Activated naive CD4-positive, alpha-beta T cell treated with anti-CD3 and anti-CD28 coated beads for 36 hours (primary cell): ENCODE measurements at regions not wholly inside any gene's neighbourhood (a gene's known extent, or its start where the extent isn't known, plus 50 kb on each side); places are given as distances from the start of the nearest gene placed in this dataset.
"Not testable (repeated sequence)": the region's sequence is repeated elsewhere in the genome, so short reads cannot be mapped to it uniquely, and the experiment has no call there.

Experiments
- CTCF ChIA-PET: fragments of 350-600 bp; sonication (Branson Sonifier 250); formaldehyde crosslinking; loops from one replicate; lab custom pipeline; 2021; ENCODE audit warnings: antibody characterized with exemption; lab: Charles Lee
- DNase-seq: peaks from one replicate; pipeline ENCODE4 v3.0.0-alpha.2; 2020
- H3K27ac Mint-ChIP-seq: one replicate; pipeline ENCODE4 v1.8.0; 2021; ENCODE audit warnings: mild to moderate bottlenecking, mixed read lengths
- H3K27me3 Mint-ChIP-seq: one replicate; pipeline ENCODE4 v1.8.0; 2021; ENCODE audit warnings: low read depth, mixed read lengths
- H3K36me3 Mint-ChIP-seq: one replicate; pipeline ENCODE4 v1.8.0; 2021; ENCODE audit warnings: low read depth, mixed read lengths
- H3K4me1 Mint-ChIP-seq: one replicate; pipeline ENCODE4 v1.8.0; 2021; ENCODE audit warnings: low read depth, mixed read lengths
- H3K4me3 Mint-ChIP-seq: one replicate; pipeline ENCODE4 v1.8.0; 2021; ENCODE audit warnings: mild to moderate bottlenecking, moderate library complexity, mixed read lengths
- H3K9me3 Mint-ChIP-seq: one replicate; pipeline ENCODE4 v1.8.0; 2021; ENCODE audit warnings: mixed read lengths
- intact Hi-C: fragments of 100-400 bp; cut with micrococcal nuclease; formaldehyde crosslinking; loops from one replicate; pipeline ENCODE4 v1.15.1; 2023

DNA sequence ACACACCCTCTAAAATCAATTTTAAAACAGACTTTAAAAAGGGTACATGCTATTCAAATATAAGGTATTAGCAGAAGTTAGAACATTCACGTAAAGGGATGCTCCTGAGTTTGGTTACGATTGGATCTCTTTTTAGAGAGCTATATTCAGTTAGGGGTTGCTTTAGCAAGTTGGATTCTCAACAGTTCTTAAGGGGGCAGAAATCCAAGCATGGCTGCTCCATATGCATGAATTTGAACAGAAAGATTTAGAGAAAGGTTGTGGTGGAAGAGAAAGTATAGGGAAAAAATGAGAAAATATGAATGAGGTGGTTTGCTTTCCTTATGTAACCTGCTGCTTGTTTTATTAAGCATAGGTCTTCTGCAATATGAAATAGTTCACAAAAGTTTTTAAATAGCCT lies 855.1 kb downstream of the SORCS1 start:
- Mint-ChIP-seq H3K36me3 (no peaks in the 10 kb centered on the region), H3K4me1 (no peaks in the 10 kb centered on the region), H3K4me3 (no peak overlapping the region), H3K27ac (no peak overlapping the region), H3K27me3 (no peaks in the 10 kb centered on the region), H3K9me3 (peaks cover 6% of the 10 kb centered on the region)
- intact Hi-C loops, result no loop called here
- CTCF ChIA-PET, result no interaction called here
- no peak for DNase-seq

GRCh38 chr10:106308284-106308683 lies 856.2 kb downstream of the SORCS1 start:
- Mint-ChIP-seq H3K9me3 (peaks cover 6% of the 10 kb centered on the region), H3K27me3 (no peaks in the 10 kb centered on the region), H3K4me1 (no peaks in the 10 kb centered on the region), H3K27ac (no peak overlapping the region), H3K4me3 (no peak overlapping the region), H3K36me3 (no peaks in the 10 kb centered on the region)
- intact Hi-C loops, result no loop called here
- CTCF ChIA-PET, result no interaction called here
- no peak for DNase-seq

DNA sequence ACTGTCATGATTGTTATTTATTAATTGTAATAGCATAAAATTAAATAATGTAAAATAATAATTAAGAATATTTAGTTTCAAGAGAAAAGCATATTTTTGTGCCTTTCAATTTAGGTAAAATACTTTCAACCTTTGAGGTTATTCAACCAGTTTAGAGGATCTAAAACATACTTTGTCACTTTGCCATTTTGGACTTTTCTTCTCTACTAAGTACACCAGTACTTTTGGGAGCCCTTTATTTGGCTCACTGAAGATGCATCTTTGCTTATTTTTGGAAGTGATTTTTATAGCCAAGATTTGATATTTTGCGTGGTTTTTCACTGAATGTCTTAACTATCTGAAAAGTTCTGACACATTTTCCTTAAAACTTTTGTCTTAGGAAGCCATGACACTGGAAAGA lies 860.5 kb downstream of the SORCS1 start:
- no peaks in the 10 kb centered on the region for H3K36me3 Mint-ChIP-seq

GRCh38 chr10:106302961-106303360 lies 861.5 kb downstream of the SORCS1 start:
- no peaks in the 10 kb centered on the region for H3K4me1 Mint-ChIP-seq
- H3K9me3 Mint-ChIP-seq, result peaks cover 3% of the 10 kb centered on the region
- H3K4me3 Mint-ChIP-seq, result no peak overlapping the region
- H3K27me3 Mint-ChIP-seq, result no peaks in the 10 kb centered on the region
- CTCF ChIA-PET, result no interaction called here
- no peak overlapping the region for H3K27ac Mint-ChIP-seq
- DNase-seq, result no peak
- intact Hi-C loops, result no loop called here
- no peaks in the 10 kb centered on the region for H3K36me3 Mint-ChIP-seq

More for the DNA sequence above, 860.5 kb downstream of the SORCS1 start:
- H3K27ac Mint-ChIP-seq, result no peak overlapping the region
- CTCF ChIA-PET, result no interaction called here
- intact Hi-C loops, result no loop called here
- H3K4me1 Mint-ChIP-seq, result no peaks in the 10 kb centered on the region
- H3K9me3 Mint-ChIP-seq, result peaks cover 3% of the 10 kb centered on the region
- no peak overlapping the region for H3K4me3 Mint-ChIP-seq
- no peak for DNase-seq
- H3K27me3 Mint-ChIP-seq, result no peaks in the 10 kb centered on the region

- no peak overlapping the region for H3K4me3 Mint-ChIP-seq
- H3K36me3 Mint-ChIP-seq, result no peaks in the 10 kb centered on the region
- intact Hi-C loops, result no loop called here
- CTCF ChIA-PET, result no interaction called here
- no peaks in the 10 kb centered on the region for H3K27me3 Mint-ChIP-seq
- peaks cover 3% of the 10 kb centered on the region for H3K9me3 Mint-ChIP-seq
- H3K4me1 Mint-ChIP-seq, result no peaks in the 10 kb centered on the region
- H3K27ac Mint-ChIP-seq, result no peak overlapping the region
- DNase-seq, result no peak
These were observed 863.4 kb downstream of the SORCS1 start for GRCh38 chr10:106301146-106301545.

GRCh38 chr10:106296750-106297392 lies 867.6 kb downstream of the SORCS1 start:
- CTCF ChIA-PET, result no interaction called here
- no peak overlapping the region for H3K4me3 Mint-ChIP-seq
- H3K27ac Mint-ChIP-seq, result no peak overlapping the region
- H3K9me3 Mint-ChIP-seq, result no peaks in the 10 kb centered on the region
- no peak for DNase-seq
- no peaks in the 10 kb centered on the region for H3K4me1 Mint-ChIP-seq
- no peaks in the 10 kb centered on the region for H3K27me3 Mint-ChIP-seq
- no peaks in the 10 kb centered on the region for H3K36me3 Mint-ChIP-seq
- intact Hi-C loops, result no loop called here

DNA sequence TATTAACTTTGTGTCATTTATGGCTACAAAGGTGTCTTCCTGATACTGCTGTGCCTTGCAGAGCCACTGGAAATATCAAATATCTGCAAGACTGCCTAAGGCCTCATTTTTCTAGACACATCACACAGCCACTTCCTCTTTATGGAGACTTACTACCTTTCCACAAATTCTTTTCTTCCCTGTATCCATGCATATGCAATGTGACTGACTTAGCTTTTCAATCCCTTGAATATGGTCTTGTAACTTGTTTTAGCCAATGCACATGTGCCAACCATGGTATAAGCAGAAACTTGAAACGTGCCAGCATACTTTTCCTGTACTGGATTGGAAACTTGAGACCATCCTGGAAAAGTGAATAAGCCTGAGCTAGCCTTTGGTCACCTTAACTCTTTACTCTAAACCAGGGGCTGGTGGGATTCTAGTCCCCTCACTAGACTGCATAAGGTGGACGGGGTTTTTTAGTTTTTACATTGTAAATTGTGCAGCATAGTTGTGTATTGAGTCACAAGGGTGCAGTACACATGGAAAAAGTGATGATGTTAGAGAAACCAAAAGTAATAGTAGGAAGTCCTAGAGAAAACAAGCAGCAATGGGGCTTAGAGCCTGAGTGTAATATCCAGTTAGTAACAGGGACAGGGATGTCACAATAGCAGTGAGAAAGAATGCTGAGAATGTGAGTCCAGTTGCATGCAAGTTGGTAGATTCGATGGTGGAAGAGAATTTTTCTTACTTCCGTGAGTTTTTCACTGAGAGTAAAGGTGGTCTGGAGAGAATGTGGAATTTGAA lies 879.5 kb downstream of the SORCS1 start:
- no peaks in the 10 kb centered on the region for H3K4me1 Mint-ChIP-seq
- no peak overlapping the region for H3K4me3 Mint-ChIP-seq
- no peaks in the 10 kb centered on the region for H3K36me3 Mint-ChIP-seq
- peaks cover 2% of the 10 kb centered on the region for H3K27me3 Mint-ChIP-seq
- CTCF ChIA-PET, result no interaction called here
- DNase-seq, result no peak
- H3K27ac Mint-ChIP-seq, result no peak overlapping the region
- intact Hi-C loops, result no loop called here
- peaks cover 24% of the 10 kb centered on the region for H3K9me3 Mint-ChIP-seq

DNA sequence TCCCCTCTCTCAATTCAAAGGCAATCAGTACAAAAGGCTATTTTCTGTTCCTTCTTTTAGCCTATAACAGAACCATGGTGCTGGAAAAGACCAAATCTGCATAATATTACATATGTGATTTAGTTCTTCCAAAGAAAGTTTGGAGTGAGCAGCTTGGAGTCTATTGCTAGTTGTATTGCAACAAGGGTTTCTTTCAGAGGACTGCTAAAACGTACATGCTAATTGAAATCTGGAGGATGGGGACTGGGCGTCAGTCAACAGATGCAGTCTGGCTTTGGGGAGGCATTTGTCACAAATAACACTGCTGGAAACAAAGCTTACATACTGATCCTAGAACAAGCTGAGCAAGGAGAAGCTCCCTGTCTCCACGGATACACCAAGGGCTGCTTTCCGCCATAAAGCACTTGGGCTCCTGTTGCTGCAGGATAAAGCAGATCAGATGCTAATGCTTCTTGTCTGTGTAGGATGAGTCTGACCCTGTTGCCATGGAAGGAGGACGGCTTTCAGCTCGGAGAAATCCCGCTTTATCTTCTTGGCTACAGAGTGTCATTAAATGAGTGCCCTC lies 883.5 kb downstream of the SORCS1 start:
- Mint-ChIP-seq H3K27me3 (peaks cover 2% of the 10 kb centered on the region), H3K4me1 (no peaks in the 10 kb centered on the region), H3K36me3 (no peaks in the 10 kb centered on the region), H3K9me3 (peaks cover 21% of the 10 kb centered on the region), H3K4me3 (no peak overlapping the region), H3K27ac (no peak overlapping the region)
- intact Hi-C loops, result no loop called here
- CTCF ChIA-PET, result no interaction called here
- DNase-seq, result no peak

- H3K4me1 Mint-ChIP-seq, result no peaks in the 10 kb centered on the region
- CTCF ChIA-PET, result no interaction called here
- H3K27me3 Mint-ChIP-seq, result peaks cover 2% of the 10 kb centered on the region
- H3K36me3 Mint-ChIP-seq, result no peaks in the 10 kb centered on the region
- H3K27ac Mint-ChIP-seq, result no peak overlapping the region
- no peak for DNase-seq
- H3K9me3 Mint-ChIP-seq, result peaks cover 8% of the 10 kb centered on the region
- no peak overlapping the region for H3K4me3 Mint-ChIP-seq
- intact Hi-C loops, result no loop called here
These were observed 886.1 kb downstream of the SORCS1 start for GRCh38 chr10:106278383-106278782.

DNA sequence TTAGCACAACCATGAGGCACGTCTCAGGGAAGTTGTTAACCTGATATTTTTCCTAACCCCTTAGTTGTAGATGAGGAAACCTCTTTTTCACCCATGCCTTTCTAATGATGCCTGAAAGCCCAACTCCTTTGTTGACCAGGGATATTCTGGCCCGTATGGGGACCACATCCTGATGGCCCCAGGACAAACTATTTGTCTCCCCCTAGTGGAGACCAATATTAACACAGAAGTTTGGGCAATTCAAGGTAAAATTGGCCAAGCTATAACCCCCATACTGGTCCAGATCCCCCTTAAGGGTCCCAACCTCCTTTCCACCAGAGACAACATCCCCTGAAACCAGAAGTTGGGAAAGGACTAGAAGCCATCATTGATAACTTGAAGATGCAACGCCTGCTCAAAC lies 893.3 kb downstream of the SORCS1 start:
- no peak for DNase-seq
- no peaks in the 10 kb centered on the region for H3K9me3 Mint-ChIP-seq
- no peaks in the 10 kb centered on the region for H3K36me3 Mint-ChIP-seq
- H3K4me1 Mint-ChIP-seq, result no peaks in the 10 kb centered on the region
- intact Hi-C loops, result no loop called here
- no peaks in the 10 kb centered on the region for H3K27me3 Mint-ChIP-seq
- no peak overlapping the region for H3K4me3 Mint-ChIP-seq
- H3K27ac Mint-ChIP-seq, result no peak overlapping the region
- CTCF ChIA-PET, result no interaction called here

GRCh38 chr10:106268000-106268399 lies 896.5 kb downstream of the SORCS1 start:
- Mint-ChIP-seq H3K4me1 (no peaks in the 10 kb centered on the region), H3K4me3 (no peak overlapping the region), H3K9me3 (peaks cover 3% of the 10 kb centered on the region), H3K27ac (no peak overlapping the region), H3K36me3 (no peaks in the 10 kb centered on the region), H3K27me3 (no peaks in the 10 kb centered on the region)
- no peak for DNase-seq
- intact Hi-C loops, result no loop called here
- CTCF ChIA-PET, result no interaction called here

GRCh38 chr10:106267591-106267990 lies 896.9 kb downstream of the SORCS1 start:
- CTCF ChIA-PET, result no interaction called here
- Mint-ChIP-seq H3K36me3 (no peaks in the 10 kb centered on the region), H3K27ac (no peak overlapping the region), H3K4me1 (no peaks in the 10 kb centered on the region), H3K9me3 (peaks cover 3% of the 10 kb centered on the region), H3K4me3 (no peak overlapping the region), H3K27me3 (no peaks in the 10 kb centered on the region)
- intact Hi-C loops, result no loop called here
- no peak for DNase-seq

GRCh38 chr10:106257432-106257831 lies 907.1 kb downstream of the SORCS1 start:
- CTCF ChIA-PET, H3K4me3 Mint-ChIP-seq, intact Hi-C loops, H3K4me1 Mint-ChIP-seq, H3K36me3 Mint-ChIP-seq, H3K27ac Mint-ChIP-seq, DNase-seq, H3K9me3 Mint-ChIP-seq, H3K27me3 Mint-ChIP-seq: not testable (repeated sequence)
